GM12891 (cell line): ENCODE measurements at regions not wholly inside any gene's neighbourhood (a gene's known extent, or its start where the extent isn't known, plus 50 kb on each side); places are given as distances from the start of the nearest gene placed in this dataset.

Source experiments
- PAX5 ChIP-seq: IDR thresholded peaks from 2 replicates; pipeline ENCODE4 v1.6.1; 2011; ENCODE audit warnings: low read length, moderate library complexity, mild to moderate bottlenecking; ENCODE audit not compliant: insufficient read depth, severe bottlenecking
- POLR2A ChIP-seq: IDR thresholded peaks from 2 replicates; pipeline ENCODE4 v1.6.1; 2011; ENCODE audit warnings: low read depth, low read length, control low read depth
- POLR2AphosphoS5 ChIP-seq: IDR thresholded peaks from 2 replicates; pipeline ENCODE4 v1.6.1; 2011; ENCODE audit warnings: low read depth, low read length, control low read depth
- POU2F2 ChIP-seq: IDR thresholded peaks from 2 replicates; pipeline ENCODE4 v1.6.1; 2011; ENCODE audit warnings: low read depth, mild to moderate bottlenecking, control low read depth, low read length, moderate library complexity
- SPI1 ChIP-seq: IDR thresholded peaks from 2 replicates; pipeline ENCODE4 v1.6.1; 2011; ENCODE audit warnings: low read depth, low read length, control low read depth
- TAF1 ChIP-seq: IDR thresholded peaks from 2 replicates; pipeline ENCODE4 v1.6.1; 2011; ENCODE audit warnings: low read depth, low read length, control low read depth

DNA sequence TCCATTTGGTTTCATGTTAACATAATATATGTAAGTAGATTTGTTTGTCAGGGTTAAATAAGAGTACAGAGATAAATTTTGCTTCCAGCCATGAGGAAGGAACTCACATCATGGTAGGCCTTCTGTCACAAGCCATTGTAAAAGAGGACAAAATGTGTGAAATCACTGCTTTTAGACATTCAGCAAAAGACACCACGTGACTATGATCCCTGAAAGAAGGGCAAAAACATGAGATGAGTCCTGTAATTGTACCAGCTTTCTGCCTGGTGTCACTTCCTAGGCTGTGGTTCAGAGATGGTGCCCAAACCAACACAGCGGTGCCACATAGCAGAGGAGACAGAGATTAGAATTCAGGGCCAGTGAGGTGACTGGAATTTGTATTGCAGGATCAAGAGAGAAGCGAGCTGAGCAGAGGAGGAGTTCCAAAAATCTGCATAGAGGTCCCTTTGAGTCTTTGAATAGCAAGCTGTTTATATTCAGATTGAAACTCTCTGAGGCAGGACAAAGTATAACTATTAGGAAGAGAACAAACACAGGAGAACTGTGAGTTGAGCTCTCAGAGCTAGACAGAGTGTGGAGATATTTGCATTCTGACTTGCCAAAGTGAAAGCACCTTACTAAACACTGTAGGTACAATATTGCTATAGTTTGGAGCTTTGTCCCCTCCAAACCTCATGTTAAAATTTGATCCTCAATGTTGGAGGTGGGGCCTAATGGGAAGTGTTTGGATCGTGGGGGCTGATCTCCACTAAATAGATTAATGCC lies 52.6 kb upstream of the PDE7B start:
- TF ChIP-seq POU2F2 (no peak), POLR2A (no peak), POLR2AphosphoS5 (no peak), TAF1 (no peak), SPI1 (no peak), PAX5 (no peak)
